GM19328 (cell line): ENCODE measurements at regions not wholly inside any gene's neighbourhood (a gene's known extent, or its start where the extent isn't known, plus 50 kb on each side); places are given as distances from the start of the nearest gene placed in this dataset.

ENCODE experiments used
- ATAC-seq: cut with Tn5 transposase; IDR thresholded peaks from one replicate; pipeline ENCODE4 v1.9.1; 2021; ENCODE audit warnings: mild to moderate bottlenecking, moderate library complexity; ENCODE audit not compliant: unreplicated experiment

GRCh38 chr11:24298146-24298545 is 198.7 kb upstream of the LUZP2 start:
- no peak for ATAC-seq

- ATAC-seq, result no peak
Measured at GRCh38 chr11:24311974-24312373, 184.9 kb upstream of the LUZP2 start.

GRCh38 chr11:24312464-24313238 is 184.2 kb upstream of the LUZP2 start:
- no peak for ATAC-seq

GRCh38 chr11:24321229-24321628 is 175.6 kb upstream of the LUZP2 start:
- no peak for ATAC-seq

- no peak for ATAC-seq
Measured at GRCh38 chr11:24324211-24324610, 172.6 kb upstream of the LUZP2 start.

GRCh38 chr11:24344222-24344621 is 152.6 kb upstream of the LUZP2 start:
- no peak for ATAC-seq

GRCh38 chr11:24348908-24349307 is 147.9 kb upstream of the LUZP2 start:
- no peak for ATAC-seq

- no peak for ATAC-seq
Measured at GRCh38 chr11:24351179-24351578, 145.7 kb upstream of the LUZP2 start.

- no peak for ATAC-seq
Measured at GRCh38 chr11:24356501-24356900, 140.4 kb upstream of the LUZP2 start.

GRCh38 chr11:24357620-24358410 is 139.0 kb upstream of the LUZP2 start:
- ATAC-seq, result no peak

GRCh38 chr11:24372491-24372890 is 124.4 kb upstream of the LUZP2 start:
- ATAC-seq, result no peak

- ATAC-seq, result no peak
Measured at GRCh38 chr11:24373516-24373915, 123.3 kb upstream of the LUZP2 start.

- no peak for ATAC-seq
Measured at GRCh38 chr11:24375351-24375750, 121.5 kb upstream of the LUZP2 start.

- no peak for ATAC-seq
Measured at GRCh38 chr11:24375931-24376330, 120.9 kb upstream of the LUZP2 start.

- ATAC-seq, result no peak
Measured at GRCh38 chr11:24383137-24383536, 113.7 kb upstream of the LUZP2 start.

- ATAC-seq, result no peak
Measured at GRCh38 chr11:24384240-24384639, 112.6 kb upstream of the LUZP2 start.

- ATAC-seq, result no peak
Measured at GRCh38 chr11:24386546-24387397, 110.1 kb upstream of the LUZP2 start.

- no peak for ATAC-seq
Measured at GRCh38 chr11:24389575-24389974, 107.3 kb upstream of the LUZP2 start.

- ATAC-seq, result no peak
Measured at GRCh38 chr11:24390016-24390415, 106.8 kb upstream of the LUZP2 start.

GRCh38 chr11:24390762-24391161 is 106.1 kb upstream of the LUZP2 start:
- no peak for ATAC-seq

GRCh38 chr11:24391167-24391566 is 105.7 kb upstream of the LUZP2 start:
- ATAC-seq, result no peak
